AG04450 (cell line): ENCODE measurements at regions not wholly inside any gene's neighbourhood (a gene's known extent, or its start where the extent isn't known, plus 50 kb on each side); places are given as distances from the start of the nearest gene placed in this dataset.

Experiments
- CTCF ChIA-PET: fragments of 300-600, 350-600 bp; formaldehyde crosslinking; extraction: SDS; loops from one replicate; lab custom pipeline; 2022; ENCODE audit warnings: antibody characterized with exemption, inconsistent platforms; lab: Charles Lee
- POLR2A ChIA-PET: fragments of 350-600 bp; formaldehyde crosslinking; extraction: SDS; loops from one replicate; lab custom pipeline; 2021; ENCODE audit warnings: antibody characterized with exemption, inconsistent platforms; lab: Yijun Ruan, JAX
- DNase-seq: peaks from one replicate; pipeline ENCODE4 v3.0.0-alpha.2; 2011; ENCODE audit warnings: low read depth, low spot score
- H3K27ac ChIP-seq: one replicate; pipeline ENCODE4 v1.5.1; 2012; ENCODE audit warnings: low read depth, low read length, control low read depth
- H3K27me3 ChIP-seq: one replicate; pipeline ENCODE4 v1.6.0; 2012; ENCODE audit warnings: low read length; ENCODE audit not compliant: control insufficient read depth, insufficient read depth
- H3K4me3 ChIP-seq: 2 replicates; pipeline ENCODE4 v1.5.1; 2011; ENCODE audit warnings: mild to moderate bottlenecking, low read depth, low read length, control low read depth
- H3K9me3 ChIP-seq: 2 replicates; pipeline ENCODE4 v1.5.1; 2012; ENCODE audit warnings: low read length; ENCODE audit not compliant: control insufficient read depth, insufficient read depth
- CTCF ChIP-seq: IDR thresholded peaks from 2 replicates; pipeline ENCODE4 v1.5.1; 2011; ENCODE audit warnings: low read depth, low read length, control low read depth, inconsistent platforms

GRCh38 chr9:103068753-103069152 is 73.6 kb downstream of the CYLC2 start:
- DNase-seq: no peak
- CTCF ChIA-PET: no interaction called here
- Histone ChIP-seq H3K4me3 (no peak overlapping the region), H3K27ac (no peak overlapping the region), H3K27me3 (no peaks in the 10 kb centered on the region), H3K9me3 (peaks cover 9% of the 10 kb centered on the region)
- POLR2A ChIA-PET: no interaction called here
- no peak for TF ChIP-seq CTCF

- no peak for DNase-seq
- ChIA-PET POLR2A (no interaction called here), CTCF (no interaction called here)
Measured at GRCh38 chr9:103078581-103078980, 83.4 kb downstream of the CYLC2 start.

GRCh38 chr9:103082494-103082893 is 87.4 kb downstream of the CYLC2 start:
- no peak for DNase-seq
- POLR2A ChIA-PET: no interaction called here
- H3K9me3 ChIP-seq: peaks cover 6% of the 10 kb centered on the region; the same call in 1 of the 2 replicates

More at GRCh38 chr9:103078581-103078980, 83.4 kb downstream of the CYLC2 start:
- no peak for TF ChIP-seq CTCF
- no peak overlapping the region for H3K4me3 ChIP-seq
- no peak overlapping the region for H3K27ac ChIP-seq
- no peaks in the 10 kb centered on the region for H3K27me3 ChIP-seq
- H3K9me3 ChIP-seq: peaks cover 6% of the 10 kb centered on the region; the same call in 1 of the 2 replicates

GRCh38 chr9:103089357-103089756 is 94.2 kb downstream of the CYLC2 start:
- CTCF ChIA-PET: no interaction called here
- DNase-seq: no peak
- H3K27ac ChIP-seq: no peak overlapping the region

More at GRCh38 chr9:103082494-103082893, 87.4 kb downstream of the CYLC2 start:
- no peak overlapping the region for H3K27ac ChIP-seq
- H3K27me3 ChIP-seq: no peaks in the 10 kb centered on the region
- no peak overlapping the region for H3K4me3 ChIP-seq
- CTCF ChIA-PET: no interaction called here
- no peak for TF ChIP-seq CTCF

GRCh38 chr9:103104101-103104500 is 109.0 kb downstream of the CYLC2 start:
- no peak overlapping the region for H3K4me3 ChIP-seq
- no peaks in the 10 kb centered on the region for H3K27me3 ChIP-seq
- DNase-seq: no peak
- POLR2A ChIA-PET: no interaction called here
- CTCF ChIA-PET: no interaction called here
- H3K27ac ChIP-seq: no peak overlapping the region
- no peak for TF ChIP-seq CTCF
- peaks cover 20% of the 10 kb centered on the region for H3K9me3 ChIP-seq

More at GRCh38 chr9:103089357-103089756, 94.2 kb downstream of the CYLC2 start:
- POLR2A ChIA-PET: no interaction called here
- no peak overlapping the region for H3K4me3 ChIP-seq
- peaks cover 5% of the 10 kb centered on the region for H3K9me3 ChIP-seq
- no peak for TF ChIP-seq CTCF
- no peaks in the 10 kb centered on the region for H3K27me3 ChIP-seq
